ENCODE measurements at regions not wholly inside any gene's neighbourhood (a gene's known extent, or its start where the extent isn't known, plus 50 kb on each side); places are given as distances from the start of the nearest gene placed in this dataset.

DNA sequence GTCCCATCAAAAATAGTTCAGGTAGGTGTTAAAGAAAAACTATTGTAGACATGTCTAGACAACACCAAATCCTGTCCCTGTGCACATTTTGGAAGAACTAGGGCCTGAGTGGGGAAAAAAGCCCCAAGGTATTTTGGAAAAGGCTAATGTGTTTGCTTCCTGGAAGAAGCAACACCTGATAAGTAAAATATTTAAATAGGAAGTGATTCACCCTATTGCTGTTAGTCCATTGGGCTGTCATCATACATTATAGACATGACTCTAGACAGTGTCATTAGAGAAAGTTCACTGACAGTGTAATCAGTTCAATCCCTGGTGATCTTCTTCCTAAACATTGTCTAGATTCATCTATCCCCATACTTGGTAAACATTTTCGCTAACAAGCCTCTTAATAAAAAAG, 465.3 kb downstream of the CBLN4 start:
- Histone ChIP-seq H3K4me1 (replicated peaks in 1 of 2) (no peaks in the 10 kb centered on the region), H3K36me3 (replicated peaks in 1 of 2) (no peaks in the 10 kb centered on the region), H3K9me3 (replicated peaks in 1 of 3) (no peaks in the 10 kb centered on the region), H3K27ac (no peak overlapping the region), H3K27me3 (no peaks in the 10 kb centered on the region), H3K4me3 (no peak overlapping the region)
- intact Hi-C loops (cut with DNase I), result no loop called here
- 83 to 91% (median 88%) methylated on average over 1 of the region's 1 CpG for WGBS, 4 donors
- DNase-seq, result no peak
- TF ChIP-seq, protein P1, sequence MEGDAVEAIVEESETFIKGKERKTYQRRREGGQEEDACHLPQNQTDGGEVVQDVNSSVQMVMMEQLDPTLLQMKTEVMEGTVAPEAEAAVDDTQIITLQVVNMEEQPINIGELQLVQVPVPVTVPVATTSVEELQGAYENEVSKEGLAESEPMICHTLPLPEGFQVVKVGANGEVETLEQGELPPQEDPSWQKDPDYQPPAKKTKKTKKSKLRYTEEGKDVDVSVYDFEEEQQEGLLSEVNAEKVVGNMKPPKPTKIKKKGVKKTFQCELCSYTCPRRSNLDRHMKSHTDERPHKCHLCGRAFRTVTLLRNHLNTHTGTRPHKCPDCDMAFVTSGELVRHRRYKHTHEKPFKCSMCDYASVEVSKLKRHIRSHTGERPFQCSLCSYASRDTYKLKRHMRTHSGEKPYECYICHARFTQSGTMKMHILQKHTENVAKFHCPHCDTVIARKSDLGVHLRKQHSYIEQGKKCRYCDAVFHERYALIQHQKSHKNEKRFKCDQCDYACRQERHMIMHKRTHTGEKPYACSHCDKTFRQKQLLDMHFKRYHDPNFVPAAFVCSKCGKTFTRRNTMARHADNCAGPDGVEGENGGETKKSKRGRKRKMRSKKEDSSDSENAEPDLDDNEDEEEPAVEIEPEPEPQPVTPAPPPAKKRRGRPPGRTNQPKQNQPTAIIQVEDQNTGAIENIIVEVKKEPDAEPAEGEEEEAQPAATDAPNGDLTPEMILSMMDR (IDR thresholded peaks at IDR 0.05), result no peak
- TF ChIP-seq POLR2A (IDR thresholded peaks at IDR 0.05), result no peak

DNA sequence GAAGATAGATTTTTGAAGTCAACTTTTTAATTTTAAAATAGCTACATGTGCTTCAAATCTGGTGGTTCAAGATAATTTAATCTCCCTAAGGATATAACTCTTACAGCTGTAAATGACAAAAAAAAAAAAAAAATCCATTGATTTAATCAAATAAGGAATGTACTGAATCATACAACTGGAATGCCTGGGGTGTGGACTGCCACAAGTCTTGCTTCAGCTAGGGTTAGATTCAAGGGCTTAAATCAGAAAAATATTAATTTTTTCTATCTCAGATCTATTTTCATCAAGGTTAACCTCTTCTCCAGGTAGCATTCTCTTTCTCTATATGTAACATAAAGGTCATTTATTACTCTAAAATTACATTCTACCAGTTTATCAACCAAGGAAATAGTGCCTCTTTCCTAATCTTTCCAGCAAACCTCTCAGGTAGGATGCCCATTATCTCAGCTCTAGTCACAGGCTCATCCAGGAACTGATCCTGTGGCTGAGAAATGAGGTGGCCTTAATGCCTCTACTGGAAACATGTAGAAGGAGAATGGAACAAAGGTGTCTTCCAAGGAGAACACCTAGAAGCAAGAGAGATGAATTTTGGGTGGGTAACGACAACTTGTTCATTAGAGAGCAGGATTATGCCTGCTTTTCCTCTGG, 466.9 kb downstream of the CBLN4 start:
- Histone ChIP-seq H3K4me3 (no peak overlapping the region), H3K9me3 (replicated peaks in 1 of 3) (no peaks in the 10 kb centered on the region), H3K36me3 (replicated peaks in 1 of 2) (no peaks in the 10 kb centered on the region), H3K27me3 (no peaks in the 10 kb centered on the region), H3K27ac (no peak overlapping the region), H3K4me1 (replicated peaks in 1 of 2) (no peaks in the 10 kb centered on the region)
- WGBS, 4 donors, result 81 to 100% (median 88%) methylated on average over 1 of the region's 1 CpG
- no peak for TF ChIP-seq POLR2A (IDR thresholded peaks at IDR 0.05)
- intact Hi-C loops (cut with DNase I), result no loop called here
- no peak for DNase-seq

DNA sequence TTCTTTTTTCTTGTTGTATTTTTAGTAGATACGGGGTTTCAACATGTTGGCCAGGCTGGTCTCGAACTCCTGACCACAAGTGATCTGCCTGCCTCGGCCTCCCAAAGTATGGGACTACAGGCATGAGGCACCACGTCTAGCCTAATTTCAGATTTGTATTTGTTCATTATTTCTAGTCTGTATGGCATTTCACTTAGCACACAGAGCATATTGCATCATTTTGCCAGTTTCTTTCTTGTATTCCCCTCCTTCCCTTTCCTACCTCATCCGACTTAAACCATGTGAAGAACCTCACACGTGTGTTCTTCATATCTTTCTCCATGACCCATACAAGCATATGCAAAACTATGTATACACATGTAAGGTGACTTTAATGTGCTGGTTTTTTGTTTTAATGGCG, 470.0 kb downstream of the CBLN4 start:
- Histone ChIP-seq H3K4me3 (no peak overlapping the region), H3K36me3 (replicated peaks in 1 of 2) (no peaks in the 10 kb centered on the region), H3K9me3 (replicated peaks in 1 of 3) (no peaks in the 10 kb centered on the region), H3K4me1 (replicated peaks in 1 of 2) (no peaks in the 10 kb centered on the region), H3K27me3 (no peaks in the 10 kb centered on the region), H3K27ac (no peak overlapping the region)
- TF ChIP-seq POLR2A (IDR thresholded peaks at IDR 0.05), result no peak
- TF ChIP-seq, protein P1 (IDR thresholded peaks at IDR 0.05), result no peak
- DNase-seq, result no peak
- WGBS, 4 donors, result 55 to 65% (median 63%) methylated on average over 7 of the region's 7 CpGs
- intact Hi-C loops (cut with DNase I), result no loop called here

DNA sequence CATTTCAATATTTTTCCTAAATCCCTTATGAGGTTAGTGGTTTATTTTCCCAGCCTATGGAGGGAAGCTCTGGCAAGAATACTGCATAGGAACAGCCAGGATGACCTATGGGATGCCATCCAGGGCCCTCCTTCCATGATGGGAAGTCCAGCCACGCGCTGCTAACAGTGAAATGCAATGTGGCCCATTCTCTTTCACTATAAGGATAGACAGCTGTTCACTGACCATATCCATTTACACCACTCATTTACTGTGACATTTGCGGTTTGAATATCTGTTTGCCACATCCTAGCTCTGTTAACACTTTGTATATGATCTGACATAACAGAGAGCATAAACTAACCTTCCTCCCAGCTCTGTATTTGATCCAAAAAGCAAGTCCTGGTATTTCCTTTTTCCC, 471.7 kb downstream of the CBLN4 start:
- H3K4me1 ChIP-seq (replicated peaks in 1 of 2), result no peaks in the 10 kb centered on the region
- no peak overlapping the region for H3K4me3 ChIP-seq
- H3K27ac ChIP-seq, result no peak overlapping the region
- WGBS, 4 donors, result 86 to 100% (median 89%) methylated on average over 3 of the region's 3 CpGs
- TF ChIP-seq, protein P1 (IDR thresholded peaks at IDR 0.05), result no peak
- TF ChIP-seq POLR2A (IDR thresholded peaks at IDR 0.05), result no peak
- H3K9me3 ChIP-seq (replicated peaks in 1 of 3), result no peaks in the 10 kb centered on the region
- DNase-seq, result no peak
- no peaks in the 10 kb centered on the region for H3K27me3 ChIP-seq
- intact Hi-C loops (cut with DNase I), result no loop called here
- H3K36me3 ChIP-seq (replicated peaks in 1 of 2), result no peaks in the 10 kb centered on the region

DNA sequence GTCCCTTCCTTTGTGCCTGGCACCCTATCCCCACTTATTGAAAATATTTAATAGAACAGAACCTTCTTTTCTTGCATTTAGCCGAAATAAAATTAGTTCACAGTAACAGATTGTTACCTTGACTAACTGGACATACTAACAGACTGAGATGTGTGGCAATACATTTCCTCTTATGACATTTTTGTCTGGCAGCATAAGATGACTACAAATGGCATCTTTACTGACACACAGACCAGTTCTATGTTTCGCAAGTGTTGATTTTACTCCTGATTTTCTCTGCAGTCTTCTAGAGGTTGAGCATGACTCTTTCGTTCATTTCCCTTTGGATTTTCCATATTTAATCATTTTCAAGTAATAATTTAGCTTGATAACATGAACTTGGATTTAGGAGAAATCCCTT, 474.6 kb downstream of the CBLN4 start:
- Histone ChIP-seq H3K9me3 (replicated peaks in 1 of 3) (no peaks in the 10 kb centered on the region), H3K36me3 (replicated peaks in 1 of 2) (no peaks in the 10 kb centered on the region), H3K4me1 (replicated peaks in 1 of 2) (no peaks in the 10 kb centered on the region), H3K27ac (no peak overlapping the region), H3K27me3 (no peaks in the 10 kb centered on the region), H3K4me3 (no peak overlapping the region)
- WGBS, 4 donors, result 77 to 81% (median 79%) methylated on average over 3 of the region's 3 CpGs
- no peak for DNase-seq
- intact Hi-C loops (cut with DNase I), result no loop called here
- TF ChIP-seq, protein P1 (IDR thresholded peaks at IDR 0.05), result no peak
- TF ChIP-seq POLR2A (IDR thresholded peaks at IDR 0.05), result no peak
